HuH-7.5 (cell line): ENCODE measurements at regions not wholly inside any gene's neighbourhood (a gene's known extent, or its start where the extent isn't known, plus 50 kb on each side); places are given as distances from the start of the nearest gene placed in this dataset.
"Not testable (repeated sequence)": the region's sequence is repeated elsewhere in the genome, so short reads cannot be mapped to it uniquely, and the experiment has no call there.

ENCODE experiments used
- DNase-seq: peaks from one replicate; pipeline ENCODE4 v3.0.0; 2011; ENCODE audit warnings: low spot score

DNA sequence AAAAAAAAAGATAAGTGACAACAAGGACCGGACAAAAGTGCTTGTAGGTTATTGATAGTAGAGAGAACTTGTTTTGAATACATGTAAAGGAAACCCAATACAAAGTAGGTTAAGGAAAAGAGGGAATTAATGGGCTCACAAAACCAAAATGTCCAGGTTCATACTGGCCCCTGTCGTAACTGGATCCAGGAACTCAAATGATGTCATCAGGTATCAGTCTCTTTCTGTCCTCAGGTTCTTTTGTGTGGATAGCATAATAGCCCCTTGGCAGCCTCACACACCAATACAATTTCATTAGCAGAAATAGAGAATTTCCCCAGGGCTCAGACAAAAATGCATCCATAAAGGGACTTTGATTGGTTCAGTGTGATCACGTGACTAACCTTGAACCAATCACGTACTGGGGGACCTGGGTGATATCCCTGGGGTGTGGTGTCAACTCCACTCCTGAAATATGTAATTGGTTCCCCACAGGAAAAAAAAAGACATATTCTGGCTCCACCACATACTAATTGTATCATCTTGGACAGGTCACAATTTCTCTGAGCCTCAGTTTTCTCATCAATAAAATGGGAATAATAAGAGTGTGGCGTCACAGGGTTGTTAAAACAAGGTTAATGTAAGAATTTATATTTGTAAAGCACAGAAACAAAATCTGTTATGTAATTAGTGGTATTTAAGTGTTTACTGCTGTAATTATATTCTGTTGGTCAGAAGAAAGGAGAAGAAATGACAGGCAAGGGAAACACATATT is 174.8 kb downstream of the PDGFRA start:
- no peak for DNase-seq

DNA sequence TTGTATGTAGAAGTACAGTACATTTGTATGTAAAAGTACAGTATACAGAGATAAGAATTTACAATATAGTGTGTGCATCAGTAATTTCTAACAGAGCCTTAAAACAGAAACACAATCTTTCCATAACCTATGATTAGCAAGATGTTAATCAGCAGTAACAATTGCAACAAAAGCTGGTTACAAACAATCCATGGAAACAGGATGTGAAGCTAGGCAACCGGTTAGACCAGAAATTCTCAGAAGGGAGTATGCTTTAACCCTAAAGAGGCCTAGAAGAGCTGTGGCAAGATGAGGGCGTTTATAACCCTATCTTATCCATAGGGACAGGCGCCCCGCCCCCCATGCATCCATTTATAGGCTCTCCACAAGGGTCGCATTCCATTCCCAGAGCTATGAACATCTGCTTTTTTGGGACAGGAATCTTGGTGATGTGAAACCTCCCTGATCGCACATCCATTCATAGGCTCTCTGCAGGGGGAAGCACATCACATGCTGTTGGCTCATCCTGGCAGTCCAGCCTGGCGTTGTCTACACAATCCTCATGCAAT is 180.3 kb downstream of the PDGFRA start:
- DNase-seq, result not testable (repeated sequence)

DNA sequence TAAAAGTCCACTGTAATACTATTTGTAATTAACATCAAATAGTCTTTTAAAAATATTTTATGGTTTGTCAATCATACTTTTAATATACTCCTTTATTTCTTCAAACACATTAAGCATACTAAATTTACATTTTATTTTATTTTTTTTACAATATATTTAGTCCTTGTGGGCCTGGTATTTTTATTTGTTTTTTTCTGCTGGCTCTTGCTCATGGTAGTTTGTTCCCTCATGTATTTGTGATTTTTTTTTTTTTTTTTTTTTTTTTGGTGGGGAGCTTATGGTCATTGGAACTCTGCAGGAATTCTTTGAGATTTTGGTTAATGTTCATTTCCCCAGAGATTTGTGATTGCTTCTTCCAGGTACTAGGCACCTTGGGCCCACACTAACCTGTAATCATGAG is 185.5 kb downstream of the PDGFRA start:
- no peak for DNase-seq

DNA sequence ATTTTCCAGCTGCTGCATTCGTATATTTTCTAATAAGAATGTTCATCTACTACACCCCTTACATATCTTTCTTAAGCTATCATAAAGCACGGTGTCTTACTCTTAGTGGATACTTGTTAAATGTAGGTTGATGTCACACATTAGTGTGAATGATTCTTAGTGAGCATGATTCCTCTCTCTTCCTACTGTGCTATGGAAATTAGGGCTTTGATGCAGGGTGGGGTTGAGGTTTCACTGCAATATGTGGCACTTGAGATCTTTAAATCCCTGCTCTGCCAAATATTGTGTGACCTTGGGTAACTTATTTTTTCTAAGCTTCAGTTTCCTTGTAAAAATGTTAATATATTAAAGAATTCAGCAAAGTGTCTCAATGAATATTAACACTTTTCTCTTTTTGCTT is 188.4 kb downstream of the PDGFRA start:
- DNase-seq, result no peak

DNA sequence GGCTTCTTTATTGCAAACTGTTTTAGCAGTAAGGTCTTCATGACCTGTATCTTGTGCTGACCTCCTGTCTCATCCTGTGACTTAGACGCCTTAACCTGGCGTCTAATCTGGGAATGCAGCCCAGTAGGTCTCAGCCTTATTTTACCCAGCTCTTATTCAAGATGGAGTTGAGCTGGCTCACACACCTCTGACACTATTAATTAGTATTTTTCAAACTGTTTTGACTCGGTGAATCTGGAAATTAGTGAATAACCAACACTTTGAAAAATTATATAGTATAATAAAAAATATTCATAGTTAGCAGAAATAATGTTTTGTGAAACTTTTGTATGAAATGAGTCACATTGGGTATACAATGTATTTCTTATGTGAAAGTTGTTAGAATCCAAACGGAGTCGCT is 189.4 kb downstream of the PDGFRA start:
- no peak for DNase-seq

DNA sequence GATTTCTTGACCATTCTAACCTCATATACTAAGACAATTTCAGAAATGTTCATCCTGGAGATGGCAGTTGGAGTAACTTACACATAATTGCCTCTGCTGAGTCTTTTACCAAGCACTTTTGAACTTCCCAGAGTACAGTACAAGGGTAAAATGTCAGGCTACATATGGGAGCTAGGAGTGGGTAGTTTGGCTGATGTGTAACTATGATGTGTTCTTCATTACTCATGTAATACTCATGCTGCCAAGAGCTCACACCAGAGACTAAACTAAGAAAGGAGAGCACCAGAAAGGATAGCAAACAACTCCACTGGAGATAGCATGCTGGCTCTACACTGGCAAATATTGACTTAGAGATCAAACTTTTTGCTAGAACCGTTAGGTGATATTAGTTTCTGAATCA is 194.0 kb downstream of the PDGFRA start:
- no peak for DNase-seq

DNA sequence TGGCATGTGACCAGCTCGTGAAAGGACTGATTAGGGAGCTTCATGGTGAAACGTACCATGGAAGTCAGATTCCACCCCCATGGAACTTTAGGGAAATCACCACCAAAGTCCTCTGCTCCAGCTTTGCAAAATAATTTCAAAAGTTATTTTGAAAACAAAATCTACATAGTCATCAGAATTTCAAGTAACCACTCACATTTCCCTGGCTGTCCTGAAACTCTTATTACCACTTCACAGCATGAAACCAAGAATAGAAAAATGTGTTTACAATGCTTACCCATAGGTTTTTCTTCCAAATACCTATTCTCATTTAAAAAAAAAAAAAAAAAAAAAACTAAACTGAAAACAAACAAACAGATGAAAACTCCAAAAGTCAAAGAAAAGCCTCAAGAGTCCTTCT is 198.7 kb downstream of the PDGFRA start:
- DNase-seq, result no peak

GRCh38 chr4:54428940-54429339 is 199.8 kb downstream of the PDGFRA start:
- no peak for DNase-seq

DNA sequence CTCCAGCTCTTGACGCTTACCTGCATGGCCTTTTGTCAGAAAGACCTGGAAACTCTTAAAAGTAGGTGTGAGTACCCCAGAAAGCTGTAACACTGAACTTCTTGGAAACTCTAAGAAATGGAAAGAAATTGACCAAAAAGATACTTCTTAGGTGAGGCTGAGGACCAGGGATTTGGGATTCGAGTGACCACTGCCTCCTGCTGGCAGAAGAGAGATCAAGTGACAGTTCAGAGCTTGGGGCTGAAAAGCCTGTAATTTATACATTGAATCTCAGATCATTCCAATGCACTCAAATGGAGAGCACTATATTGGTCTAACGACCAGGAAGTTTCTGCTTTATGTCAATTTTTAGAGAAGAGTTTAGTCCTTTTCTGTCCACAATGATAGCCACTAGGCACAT is 204.6 kb downstream of the PDGFRA start:
- DNase-seq, result no peak

- DNase-seq, result no peak
These were observed 210.7 kb downstream of the PDGFRA start for GRCh38 chr4:54439831-54440243.

DNA sequence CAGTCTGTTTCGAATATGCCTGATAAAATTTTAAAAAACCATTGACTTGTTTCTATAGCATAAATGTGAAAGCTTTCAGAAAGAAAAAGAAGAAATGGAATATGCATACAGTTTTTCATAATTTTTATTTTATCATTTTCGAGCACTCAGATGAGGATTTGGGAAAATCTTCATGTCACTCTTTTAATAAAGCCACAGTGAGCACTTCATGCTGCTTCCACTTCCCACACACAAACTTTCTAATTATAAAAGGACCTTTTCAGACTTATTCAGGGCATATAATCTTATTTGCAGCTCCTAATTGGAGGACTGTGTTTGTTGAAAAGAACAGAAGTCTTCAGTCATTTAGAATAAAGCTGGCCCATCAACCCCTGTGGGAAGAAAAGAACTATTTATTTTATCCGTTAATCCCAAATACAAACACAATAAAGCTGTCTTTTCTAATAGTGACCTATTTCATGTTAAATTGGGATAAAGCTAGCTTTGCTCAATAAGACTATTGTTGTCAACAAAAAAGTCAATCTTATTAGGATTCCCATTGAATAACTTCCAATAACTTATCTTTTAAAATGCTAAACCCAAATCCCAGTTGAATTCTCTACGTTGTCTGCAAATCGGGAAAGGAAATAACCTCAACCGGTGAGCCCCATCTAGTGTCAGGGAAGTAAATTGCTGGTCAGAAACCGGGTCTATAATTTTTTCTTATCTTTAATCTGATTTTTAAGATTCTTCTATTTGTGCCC is 211.5 kb downstream of the PDGFRA start:
- no peak for DNase-seq

GRCh38 chr4:54445866-54446265 is 211.9 kb upstream of the KIT start:
- DNase-seq, result no peak

- no peak for DNase-seq
These were observed 211.2 kb upstream of the KIT start for GRCh38 chr4:54446581-54446980.

DNA sequence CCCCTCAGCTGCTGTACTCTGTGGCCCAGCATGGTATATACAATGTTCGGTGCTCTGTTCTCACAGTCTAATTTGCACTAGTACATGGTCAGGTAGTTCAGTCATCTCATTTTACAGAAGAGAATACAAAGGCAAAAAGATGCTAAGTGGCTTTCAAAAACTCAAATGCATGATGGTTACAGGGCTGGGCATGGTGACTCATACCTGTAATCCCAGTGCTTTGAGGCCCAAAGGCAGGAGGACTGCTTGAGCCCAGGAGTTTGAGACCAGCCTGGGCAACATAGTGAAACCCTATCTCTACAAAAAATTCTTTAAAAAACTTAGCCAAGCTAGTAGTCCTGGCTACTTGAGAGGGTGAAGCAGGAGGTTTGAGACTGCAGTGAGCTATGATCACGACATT is 210.5 kb upstream of the KIT start:
- no peak for DNase-seq

DNA sequence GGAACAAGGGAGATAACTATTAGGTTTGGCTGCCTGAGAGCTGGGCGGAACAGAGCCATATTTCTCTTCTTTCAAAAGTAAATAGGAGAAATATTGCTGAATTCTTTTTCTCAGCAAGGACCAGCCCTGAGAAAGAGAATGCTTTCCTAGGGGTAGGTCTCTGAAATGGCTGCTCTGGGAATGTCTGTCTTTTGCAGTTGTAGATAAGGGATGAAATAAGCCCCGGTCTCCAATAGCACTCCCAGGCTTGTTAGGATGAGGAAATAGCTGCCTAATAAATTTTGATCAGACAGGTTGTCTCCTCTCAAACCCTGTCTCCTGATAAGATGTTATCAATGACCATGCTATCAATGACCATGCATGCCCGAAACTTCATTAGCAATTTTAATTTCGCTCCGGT is 207.8 kb upstream of the KIT start:
- no peak for DNase-seq

DNA sequence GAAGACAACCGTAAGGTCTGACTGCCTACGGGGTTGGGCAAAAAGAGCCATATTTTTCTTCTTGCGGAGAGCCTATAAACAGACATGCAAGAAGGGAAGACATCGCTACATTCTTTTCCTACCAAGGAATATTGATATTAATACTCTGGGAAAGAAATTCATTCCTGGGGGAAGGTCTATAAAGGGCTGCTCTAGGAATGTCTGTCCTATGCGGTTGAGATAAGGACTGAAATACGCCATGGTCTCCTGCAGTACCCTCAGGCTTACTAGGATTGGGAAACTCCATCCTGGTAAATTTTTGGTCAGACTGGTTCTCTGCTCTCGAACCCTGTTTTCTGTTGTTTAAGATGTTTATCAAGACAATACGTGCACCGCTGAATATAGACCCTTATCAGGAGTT is 190.8 kb upstream of the KIT start:
- not testable (repeated sequence) for DNase-seq

- peak; percentile 33 for DNase-seq
These were observed 184.6 kb upstream of the KIT start for GRCh38 chr4:54473077-54473545.

GRCh38 chr4:54473798-54474197 is 184.0 kb upstream of the KIT start:
- DNase-seq, result no peak

DNA sequence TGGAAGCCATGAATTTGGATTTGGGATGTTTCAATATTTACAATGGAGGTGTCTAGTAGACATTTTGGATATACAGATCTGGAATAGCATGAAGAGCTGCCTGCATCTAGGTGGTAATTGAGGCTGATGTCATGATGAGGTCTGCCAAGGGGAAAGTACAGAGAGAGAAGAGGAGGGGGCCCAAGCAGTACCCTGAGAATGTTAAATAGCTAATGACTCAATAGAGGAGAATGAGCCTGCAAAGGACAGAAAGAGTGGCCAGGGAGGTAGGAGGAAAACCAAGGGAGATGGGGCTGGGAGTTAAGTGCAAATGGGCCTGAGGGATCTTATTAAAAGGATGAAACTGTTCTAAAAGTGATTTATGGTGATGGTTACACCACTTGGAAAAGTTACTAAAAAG is 182.2 kb upstream of the KIT start:
- DNase-seq, result no peak

DNA sequence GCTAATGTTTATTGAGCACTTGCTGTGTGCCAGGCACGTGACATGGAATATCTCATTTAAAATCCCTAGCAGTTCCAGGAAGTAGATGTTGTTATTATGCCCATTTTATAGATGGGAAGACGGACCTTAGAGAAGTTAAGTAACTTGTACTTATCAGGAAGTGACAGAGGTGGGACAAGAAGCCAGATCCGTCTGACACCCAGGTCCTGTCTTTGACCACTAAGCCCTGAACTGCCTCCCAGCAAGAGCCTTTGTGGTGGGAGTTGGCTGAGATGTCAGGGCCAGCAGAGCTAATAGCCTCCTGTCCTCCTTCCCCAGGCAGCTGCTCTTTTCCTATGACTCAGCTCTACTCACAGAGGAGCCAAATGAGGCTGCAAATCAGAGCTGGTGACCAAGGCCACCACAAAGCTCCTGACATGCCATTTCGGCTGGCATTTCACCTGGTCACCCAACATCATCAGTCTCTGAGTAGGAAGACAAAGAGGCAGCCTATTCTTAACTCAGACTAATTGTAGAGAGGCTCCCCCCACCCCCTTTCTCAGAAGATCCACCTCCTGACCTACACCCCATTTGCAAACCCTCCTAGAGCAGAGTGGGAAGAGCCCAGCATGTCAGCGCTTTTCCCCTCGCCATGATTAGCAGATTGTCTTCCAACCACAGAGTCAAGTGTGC is 175.1 kb upstream of the KIT start:
- DNase-seq, result no peak

GRCh38 chr4:54484383-54484782 is 173.4 kb upstream of the KIT start:
- DNase-seq, result no peak

DNA sequence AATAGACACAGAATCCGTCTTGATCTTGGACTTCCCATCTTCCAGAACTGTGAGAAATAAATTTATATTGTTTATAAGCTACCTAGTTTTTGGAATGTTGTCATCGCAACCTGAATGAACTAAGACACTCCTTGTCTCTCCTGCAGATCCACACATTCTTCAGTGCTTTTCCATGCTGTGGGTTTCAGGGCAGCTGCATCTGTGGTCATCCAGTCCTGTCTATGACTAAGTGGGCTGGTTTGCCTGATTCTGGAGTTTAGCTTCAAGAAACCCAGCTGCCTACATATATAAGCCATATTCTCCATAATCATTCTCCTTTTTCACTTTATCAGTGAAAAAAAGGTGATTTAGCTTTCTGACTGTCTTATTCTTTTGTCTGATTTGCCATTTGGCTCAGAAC is 170.3 kb upstream of the KIT start:
- DNase-seq, result no peak

DNA sequence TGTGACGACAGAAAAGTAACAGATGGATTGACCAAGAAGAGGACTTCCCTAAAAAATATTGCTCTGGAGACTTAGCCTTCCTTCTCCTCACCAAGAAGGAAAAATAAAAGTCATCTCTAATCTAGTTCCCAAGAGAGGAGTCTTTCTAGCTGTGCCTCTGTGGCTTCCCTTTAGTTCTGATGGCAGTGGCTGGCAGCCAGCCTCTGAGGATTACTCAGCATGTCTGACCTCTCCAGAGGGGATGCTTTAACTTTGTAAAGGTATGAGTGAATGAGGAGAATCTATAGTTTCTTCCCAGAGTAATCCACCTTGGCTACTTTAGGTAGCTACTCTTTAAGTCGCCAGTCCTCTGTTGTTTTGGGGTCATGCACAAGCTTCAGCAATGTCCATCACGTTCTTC is 163.9 kb upstream of the KIT start:
- DNase-seq, result no peak
